ENCODE measurements at regions not wholly inside any gene's neighbourhood (a gene's known extent, or its start where the extent isn't known, plus 50 kb on each side); places are given as distances from the start of the nearest gene placed in this dataset.
"Not testable (repeated sequence)": the region's sequence is repeated elsewhere in the genome, so short reads cannot be mapped to it uniquely, and the experiment has no call there.

DNA sequence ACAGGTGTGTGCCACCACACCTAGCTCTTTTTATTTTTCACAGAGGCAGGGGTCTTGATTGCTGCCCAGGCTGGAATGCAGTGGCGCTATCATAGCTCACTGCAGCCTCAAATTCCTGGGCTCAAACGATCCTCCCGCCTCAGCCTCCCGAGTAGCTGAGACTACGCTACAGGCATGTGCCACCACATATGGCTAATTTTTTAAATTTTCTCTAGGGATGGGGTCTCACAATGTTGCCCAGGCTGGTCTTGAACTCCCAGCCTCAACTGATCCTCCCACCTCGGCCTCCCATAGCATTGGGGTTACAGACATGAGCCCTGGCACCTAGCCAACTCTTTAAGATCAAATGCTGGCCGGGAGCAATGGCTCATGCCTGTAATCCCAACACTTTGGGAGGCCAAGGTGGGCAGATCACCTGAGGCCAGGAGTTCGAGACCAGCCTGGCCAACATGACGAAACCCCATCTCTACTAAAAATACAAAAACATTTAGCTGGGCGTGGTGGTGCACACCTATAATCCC lies 50.6 kb upstream of the MYL10 start:
- H3K4me1 ChIP-seq (ENCODE audit: control insufficient read depth in 5 of 5, insufficient read depth in 5 of 5, low read length in 5 of 5) = peaks cover 12 to 19% (median 14%) of the 10 kb centered on the region in 5 donors
- not testable (repeated sequence) for H3K4me3 ChIP-seq (ENCODE audit: low read depth in 1 of 5, low read length in 5 of 5); H3K27me3 ChIP-seq (ENCODE audit: control insufficient read depth in 5 of 5, insufficient read depth in 4 of 5, low read length in 5 of 5); H3K27ac ChIP-seq (ENCODE audit: low read depth, low read length); H3K36me3 ChIP-seq (ENCODE audit: control insufficient read depth in 5 of 5, insufficient read depth in 5 of 5, low read length in 5 of 5); H3K9ac ChIP-seq (ENCODE audit: low read length in 5 of 5); H3K9me3 ChIP-seq (ENCODE audit: control insufficient read depth in 5 of 5, low read length in 5 of 5)

DNA sequence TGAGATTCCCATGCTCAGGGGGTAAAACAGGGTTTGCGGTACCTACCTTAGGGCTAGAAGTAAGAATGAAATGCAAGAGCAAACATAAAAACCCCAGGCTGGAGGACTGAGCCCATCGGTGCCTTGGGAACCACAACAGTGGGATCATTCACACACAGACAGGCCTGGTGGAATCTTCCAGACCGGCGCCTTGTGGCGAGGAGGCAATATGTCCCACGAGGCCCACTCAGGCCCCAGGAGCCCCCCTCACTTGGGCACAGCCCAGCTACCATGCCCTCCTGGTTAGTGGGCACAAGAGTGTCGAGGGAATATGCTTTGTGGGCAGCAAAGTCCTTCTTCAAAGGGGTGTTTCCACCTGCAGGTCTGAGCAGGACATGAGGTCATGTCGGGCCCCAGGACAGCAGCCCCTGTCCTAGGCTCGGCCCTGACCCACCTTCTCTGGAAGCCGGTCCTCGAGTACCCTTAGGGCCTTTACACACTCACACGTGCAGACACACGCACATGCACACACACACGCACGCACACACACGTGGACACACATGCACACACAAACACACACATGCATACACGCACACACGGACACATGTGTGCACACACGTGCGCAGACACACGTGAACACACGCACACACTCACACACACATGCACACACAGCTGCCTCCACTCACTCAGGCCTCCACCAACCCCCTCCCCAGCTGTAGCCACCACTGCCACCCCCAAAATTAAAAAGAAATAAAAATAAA lies 51.5 kb upstream of the MYL10 start:
- no peaks in the 10 kb centered on the region for H3K36me3 ChIP-seq (ENCODE audit: control insufficient read depth in 5 of 5, insufficient read depth in 5 of 5, low read length in 5 of 5)
- peak overlapping the region in 1 of 5 donors; percentile 3 for H3K9ac ChIP-seq (ENCODE audit: low read length in 5 of 5)
- H3K4me3 ChIP-seq (ENCODE audit: low read depth in 1 of 5, low read length in 5 of 5) = no peak overlapping the region
- H3K9me3 ChIP-seq (ENCODE audit: control insufficient read depth in 5 of 5, low read length in 5 of 5) = no peaks in the 10 kb centered on the region
- no peak overlapping the region for H3K27ac ChIP-seq (ENCODE audit: low read depth, low read length)
- H3K4me1 ChIP-seq (ENCODE audit: control insufficient read depth in 5 of 5, insufficient read depth in 5 of 5, low read length in 5 of 5) = peaks cover 12 to 19% (median 14%) of the 10 kb centered on the region in 5 donors
- H3K27me3 ChIP-seq (ENCODE audit: control insufficient read depth in 5 of 5, insufficient read depth in 4 of 5, low read length in 5 of 5) = peaks cover 0 to 4% (median 0%) of the 10 kb centered on the region in 5 donors

DNA sequence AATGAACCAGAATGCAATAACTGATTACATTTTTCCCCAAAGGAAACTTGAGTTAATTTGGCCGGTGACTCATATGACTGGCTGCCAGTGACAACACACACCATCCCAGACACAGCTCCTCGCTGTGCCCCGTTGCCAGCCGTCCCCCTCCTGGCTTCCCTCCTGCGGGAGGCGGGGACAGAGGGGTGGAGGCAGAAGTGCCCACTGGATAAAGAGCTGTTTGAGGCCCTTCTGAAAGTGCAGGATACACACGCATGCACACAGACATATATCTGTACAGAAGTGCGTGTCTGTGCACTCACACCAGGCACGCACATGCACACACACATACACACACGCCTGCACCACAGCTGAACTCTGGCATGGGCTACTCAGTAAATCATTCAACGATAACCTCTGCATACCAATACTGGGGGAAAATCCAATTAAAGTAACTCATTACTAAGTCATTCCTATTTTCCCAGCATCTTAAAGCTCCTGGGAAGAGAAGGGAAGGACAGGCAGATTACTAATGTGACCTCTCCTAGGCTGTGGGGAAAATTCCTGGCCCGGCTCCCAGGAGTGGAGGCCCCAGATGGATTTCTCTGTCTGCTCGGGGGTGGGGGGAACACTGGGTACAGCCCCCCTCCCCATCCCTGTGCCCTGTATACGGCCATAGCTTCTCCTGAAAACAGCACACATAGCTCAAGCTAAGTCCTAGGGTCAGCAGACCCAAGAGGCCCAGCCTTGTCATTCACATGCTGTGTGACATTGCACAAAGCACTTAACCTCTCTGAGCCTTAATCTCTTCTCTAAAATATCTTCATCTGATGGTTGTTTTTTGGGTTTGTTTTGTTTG lies 52.3 kb upstream of the MYL10 start:
- no peaks in the 10 kb centered on the region for H3K9me3 ChIP-seq (ENCODE audit: control insufficient read depth in 5 of 5, low read length in 5 of 5)
- H3K4me3 ChIP-seq (ENCODE audit: low read depth in 1 of 5, low read length in 5 of 5) = peak overlapping the region in 1 of 5 donors; percentile 28
- H3K4me1 ChIP-seq (ENCODE audit: control insufficient read depth in 5 of 5, insufficient read depth in 5 of 5, low read length in 5 of 5) = peaks cover 12 to 19% (median 14%) of the 10 kb centered on the region in 5 donors
- H3K27me3 ChIP-seq (ENCODE audit: control insufficient read depth in 5 of 5, insufficient read depth in 4 of 5, low read length in 5 of 5) = peaks cover 0 to 4% (median 0%) of the 10 kb centered on the region in 5 donors
- no peak overlapping the region for H3K9ac ChIP-seq (ENCODE audit: low read length in 5 of 5)
- peak overlapping the region; percentile 23 for H3K27ac ChIP-seq (ENCODE audit: low read depth, low read length)
- H3K36me3 ChIP-seq (ENCODE audit: control insufficient read depth in 5 of 5, insufficient read depth in 5 of 5, low read length in 5 of 5) = no peaks in the 10 kb centered on the region

DNA sequence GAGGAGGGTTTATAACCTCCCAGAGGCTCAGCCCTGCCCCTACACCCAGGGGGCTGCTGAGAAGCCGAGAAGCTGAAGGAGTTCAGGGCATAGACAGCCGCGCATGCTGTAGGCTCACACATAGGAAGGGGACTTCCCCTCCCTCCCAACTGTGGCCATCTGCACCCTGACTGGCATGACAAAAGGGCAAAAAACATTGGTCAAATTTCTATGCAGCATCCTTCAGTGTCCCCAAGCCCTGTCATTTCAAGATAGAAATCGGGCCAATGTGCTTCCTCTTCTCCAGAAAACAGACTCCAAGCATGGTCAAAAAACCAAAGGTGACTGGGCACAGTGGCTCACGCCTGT lies 55.9 kb upstream of the MYL10 start:
- H3K9ac ChIP-seq (ENCODE audit: low read length in 5 of 5) = no peak overlapping the region
- no peaks in the 10 kb centered on the region for H3K9me3 ChIP-seq (ENCODE audit: control insufficient read depth in 5 of 5, low read length in 5 of 5)
- H3K4me1 ChIP-seq (ENCODE audit: control insufficient read depth in 5 of 5, insufficient read depth in 5 of 5, low read length in 5 of 5) = peaks cover 10 to 25% (median 23%) of the 10 kb centered on the region in 5 donors
- H3K36me3 ChIP-seq (ENCODE audit: control insufficient read depth in 5 of 5, insufficient read depth in 5 of 5, low read length in 5 of 5) = no peaks in the 10 kb centered on the region
- H3K4me3 ChIP-seq (ENCODE audit: low read depth in 1 of 5, low read length in 5 of 5) = no peak overlapping the region
- peaks cover 0 to 9% (median 0%) of the 10 kb centered on the region in 5 donors for H3K27me3 ChIP-seq (ENCODE audit: control insufficient read depth in 5 of 5, insufficient read depth in 4 of 5, low read length in 5 of 5)
- H3K27ac ChIP-seq (ENCODE audit: low read depth, low read length) = no peak overlapping the region

DNA sequence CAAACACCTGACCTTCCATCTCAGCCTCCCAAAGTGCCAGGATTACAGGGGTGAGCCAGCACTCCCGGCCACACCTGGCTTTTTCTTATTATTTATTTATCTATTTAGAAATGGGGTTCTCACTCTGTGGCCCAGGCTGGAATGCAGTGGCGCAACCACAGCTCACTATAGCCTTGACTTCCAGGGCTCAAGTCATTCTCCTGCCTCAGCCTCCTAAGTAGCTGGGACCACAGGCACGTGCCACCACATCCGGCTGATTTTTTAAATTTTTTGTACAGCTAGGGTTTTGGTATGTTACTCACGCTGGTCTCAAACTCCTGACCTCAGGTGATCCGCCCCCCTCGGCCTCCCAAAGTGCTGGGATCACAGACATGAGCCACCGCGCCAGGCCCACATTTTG lies 56.9 kb upstream of the MYL10 start:
- H3K27me3 ChIP-seq (ENCODE audit: control insufficient read depth in 5 of 5, insufficient read depth in 4 of 5, low read length in 5 of 5) = peaks cover 0 to 9% (median 0%) of the 10 kb centered on the region in 5 donors
- no peak overlapping the region for H3K4me3 ChIP-seq (ENCODE audit: low read depth in 1 of 5, low read length in 5 of 5)
- H3K9me3 ChIP-seq (ENCODE audit: control insufficient read depth in 5 of 5, low read length in 5 of 5) = no peaks in the 10 kb centered on the region
- no peak overlapping the region for H3K9ac ChIP-seq (ENCODE audit: low read length in 5 of 5)
- no peak overlapping the region for H3K27ac ChIP-seq (ENCODE audit: low read depth, low read length)
- no peaks in the 10 kb centered on the region for H3K36me3 ChIP-seq (ENCODE audit: control insufficient read depth in 5 of 5, insufficient read depth in 5 of 5, low read length in 5 of 5)
- H3K4me1 ChIP-seq (ENCODE audit: control insufficient read depth in 5 of 5, insufficient read depth in 5 of 5, low read length in 5 of 5) = peaks cover 5 to 18% (median 16%) of the 10 kb centered on the region in 5 donors

DNA sequence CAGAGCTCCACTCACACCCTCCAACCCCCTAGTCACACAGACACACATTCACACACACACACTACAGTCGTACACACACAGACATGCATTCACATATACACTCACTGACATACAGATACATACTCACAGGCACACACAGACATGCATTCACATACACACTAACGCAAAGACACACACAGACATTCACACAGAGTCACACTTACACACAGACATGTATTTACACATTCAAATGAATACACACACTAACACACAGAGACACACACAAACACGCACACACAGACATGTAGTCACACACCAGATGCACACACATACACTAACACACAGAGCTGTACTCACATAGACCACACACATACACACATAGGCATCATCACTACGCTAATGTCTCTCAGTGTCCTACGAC lies 58.0 kb upstream of the MYL10 start:
- H3K4me3 ChIP-seq (ENCODE audit: low read depth in 1 of 5, low read length in 5 of 5) = no peak overlapping the region
- H3K27me3 ChIP-seq (ENCODE audit: control insufficient read depth in 5 of 5, insufficient read depth in 4 of 5, low read length in 5 of 5) = peaks cover 0 to 9% (median 0%) of the 10 kb centered on the region in 5 donors
- H3K9me3 ChIP-seq (ENCODE audit: control insufficient read depth in 5 of 5, low read length in 5 of 5) = no peaks in the 10 kb centered on the region
- H3K36me3 ChIP-seq (ENCODE audit: control insufficient read depth in 5 of 5, insufficient read depth in 5 of 5, low read length in 5 of 5) = no peaks in the 10 kb centered on the region
- peaks cover 0 to 13% (median 10%) of the 10 kb centered on the region in 5 donors for H3K4me1 ChIP-seq (ENCODE audit: control insufficient read depth in 5 of 5, insufficient read depth in 5 of 5, low read length in 5 of 5)
- H3K9ac ChIP-seq (ENCODE audit: low read length in 5 of 5) = no peak overlapping the region
- no peak overlapping the region for H3K27ac ChIP-seq (ENCODE audit: low read depth, low read length)

DNA sequence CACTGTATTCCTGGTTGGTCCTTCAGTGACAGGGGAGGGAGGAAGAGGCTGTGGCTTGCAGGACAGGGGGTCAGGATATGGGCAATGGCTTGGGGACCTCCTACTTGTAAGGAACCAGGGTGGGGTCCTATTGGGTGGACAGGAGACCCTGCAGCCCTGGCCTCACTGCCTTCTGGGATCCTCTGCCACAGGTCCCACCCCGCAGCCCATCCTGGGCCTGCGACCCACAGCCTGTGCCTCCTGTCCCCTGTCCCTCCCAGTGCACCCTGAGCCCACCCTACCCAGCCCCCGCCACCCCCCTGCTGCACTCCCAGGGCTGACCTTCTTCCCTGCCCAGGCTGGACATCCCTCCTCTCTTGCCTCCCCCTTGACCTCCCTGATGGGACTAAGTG lies 58.7 kb upstream of the MYL10 start:
- Histone ChIP-seq H3K4me3 (ENCODE audit: low read depth in 1 of 5, low read length in 5 of 5) (no peak overlapping the region), H3K4me1 (ENCODE audit: control insufficient read depth in 5 of 5, insufficient read depth in 5 of 5, low read length in 5 of 5) (peaks cover 0 to 15% (median 10%) of the 10 kb centered on the region in 5 donors), H3K27ac (ENCODE audit: low read depth, low read length) (no peak overlapping the region), H3K36me3 (ENCODE audit: control insufficient read depth in 5 of 5, insufficient read depth in 5 of 5, low read length in 5 of 5) (no peaks in the 10 kb centered on the region), H3K9ac (ENCODE audit: low read length in 5 of 5) (no peak overlapping the region), H3K27me3 (ENCODE audit: control insufficient read depth in 5 of 5, insufficient read depth in 4 of 5, low read length in 5 of 5) (peaks cover 0 to 9% (median 0%) of the 10 kb centered on the region in 5 donors), H3K9me3 (ENCODE audit: control insufficient read depth in 5 of 5, low read length in 5 of 5) (no peaks in the 10 kb centered on the region)

DNA sequence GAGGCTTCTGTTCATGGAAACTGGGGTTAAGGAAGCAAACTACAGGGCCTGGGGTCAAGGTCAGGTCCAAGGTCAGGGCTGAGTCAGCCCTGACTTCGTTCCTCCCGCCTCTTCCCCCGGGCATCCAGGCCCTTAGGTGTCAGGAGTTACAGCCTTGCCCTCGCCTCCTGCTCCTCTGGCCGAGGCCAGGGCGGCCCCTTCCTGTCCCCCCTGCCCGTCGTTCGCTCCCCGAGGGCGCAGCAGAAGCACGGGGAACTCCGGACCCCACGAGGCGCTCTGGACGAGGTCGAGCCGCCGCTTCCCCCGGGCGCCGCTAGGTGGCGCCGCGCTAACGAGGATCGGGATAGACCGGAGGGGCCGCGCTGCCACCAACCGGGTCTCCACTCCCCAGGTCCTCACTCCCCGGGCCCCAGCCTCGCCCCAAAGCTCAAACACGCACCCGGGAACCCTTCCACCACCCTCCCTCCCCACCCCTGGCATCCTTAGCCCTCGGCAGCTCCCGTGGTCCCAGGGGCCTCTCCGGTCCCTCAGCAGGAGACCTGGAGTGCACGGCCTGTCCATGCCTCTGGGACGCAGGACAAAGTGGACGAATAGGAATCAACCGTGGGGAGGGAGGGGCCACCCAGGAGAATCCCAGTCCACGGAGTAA lies 59.2 kb upstream of the MYL10 start:
- Histone ChIP-seq H3K4me3 (ENCODE audit: low read depth in 1 of 5, low read length in 5 of 5) (peak overlapping the region in 2 of 5 donors; percentile 17 to 22), H3K27me3 (ENCODE audit: control insufficient read depth in 5 of 5, insufficient read depth in 4 of 5, low read length in 5 of 5) (peaks cover 0 to 9% (median 0%) of the 10 kb centered on the region in 5 donors), H3K36me3 (ENCODE audit: control insufficient read depth in 5 of 5, insufficient read depth in 5 of 5, low read length in 5 of 5) (no peaks in the 10 kb centered on the region), H3K9ac (ENCODE audit: low read length in 5 of 5) (no peak overlapping the region), H3K9me3 (ENCODE audit: control insufficient read depth in 5 of 5, low read length in 5 of 5) (no peaks in the 10 kb centered on the region), H3K4me1 (ENCODE audit: control insufficient read depth in 5 of 5, insufficient read depth in 5 of 5, low read length in 5 of 5) (peaks cover 0 to 15% (median 10%) of the 10 kb centered on the region in 5 donors), H3K27ac (ENCODE audit: low read depth, low read length) (no peak overlapping the region)

DNA sequence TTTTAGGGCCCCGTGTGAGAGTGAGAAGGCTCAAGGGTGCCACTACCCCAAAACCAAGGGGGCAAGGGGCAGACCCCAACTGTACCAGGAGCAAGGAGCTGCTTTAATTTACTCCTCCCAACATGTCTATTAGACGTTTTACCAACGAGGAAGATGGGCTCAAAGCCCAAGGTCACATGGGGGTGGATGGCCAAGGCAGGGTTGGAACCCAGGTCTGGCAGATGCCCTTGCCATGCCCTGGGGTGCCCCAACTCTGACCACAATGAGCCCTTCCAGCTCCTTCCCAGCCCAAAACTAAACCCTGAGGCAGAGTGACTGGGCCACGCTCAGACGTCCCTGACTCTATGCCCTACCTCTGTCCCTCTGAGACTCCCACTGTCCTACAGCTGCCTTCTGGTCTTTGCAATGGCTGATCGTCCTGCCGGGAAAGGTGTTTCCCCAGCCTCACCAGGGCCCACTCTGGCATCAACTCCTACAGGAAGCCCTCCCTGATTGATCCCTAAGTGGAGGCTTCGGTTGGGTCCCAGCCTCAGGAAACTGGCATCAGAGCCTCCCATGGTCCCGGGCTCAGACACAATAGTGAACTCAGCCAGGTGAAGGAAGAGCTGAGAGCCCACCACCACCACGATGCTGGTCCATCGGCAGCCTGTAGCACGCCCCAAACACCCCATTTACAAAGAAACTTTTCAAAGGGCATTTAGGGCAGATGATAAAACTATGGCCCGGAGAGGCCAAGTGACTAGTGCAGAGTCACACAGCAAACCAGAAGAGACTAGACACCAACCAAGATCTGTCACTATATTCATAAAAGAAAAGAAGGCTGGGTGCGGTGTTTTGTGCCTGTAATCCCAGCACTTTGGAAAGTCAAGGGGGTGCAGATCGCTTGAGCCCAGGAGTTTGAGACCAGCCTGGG lies 60.2 kb upstream of the MYL10 start:
- peaks cover 0 to 15% (median 10%) of the 10 kb centered on the region in 5 donors for H3K4me1 ChIP-seq (ENCODE audit: control insufficient read depth in 5 of 5, insufficient read depth in 5 of 5, low read length in 5 of 5)
- no peaks in the 10 kb centered on the region for H3K9me3 ChIP-seq (ENCODE audit: control insufficient read depth in 5 of 5, low read length in 5 of 5)
- H3K27ac ChIP-seq (ENCODE audit: low read depth, low read length) = no peak overlapping the region
- no peak overlapping the region for H3K4me3 ChIP-seq (ENCODE audit: low read depth in 1 of 5, low read length in 5 of 5)
- no peaks in the 10 kb centered on the region for H3K36me3 ChIP-seq (ENCODE audit: control insufficient read depth in 5 of 5, insufficient read depth in 5 of 5, low read length in 5 of 5)
- H3K27me3 ChIP-seq (ENCODE audit: control insufficient read depth in 5 of 5, insufficient read depth in 4 of 5, low read length in 5 of 5) = peaks cover 0 to 9% (median 0%) of the 10 kb centered on the region in 5 donors
- H3K9ac ChIP-seq (ENCODE audit: low read length in 5 of 5) = no peak overlapping the region
